GM18907 (cell line): ENCODE measurements at regions not wholly inside any gene's neighbourhood (a gene's known extent, or its start where the extent isn't known, plus 50 kb on each side); places are given as distances from the start of the nearest gene placed in this dataset.
"Not testable (repeated sequence)": the region's sequence is repeated elsewhere in the genome, so short reads cannot be mapped to it uniquely, and the experiment has no call there.

Experiments
- ATAC-seq: cut with Tn5 transposase; IDR thresholded peaks from one replicate; pipeline ENCODE4 v1.9.1; 2021; ENCODE audit warnings: mild to moderate bottlenecking, moderate library complexity; ENCODE audit not compliant: unreplicated experiment

DNA sequence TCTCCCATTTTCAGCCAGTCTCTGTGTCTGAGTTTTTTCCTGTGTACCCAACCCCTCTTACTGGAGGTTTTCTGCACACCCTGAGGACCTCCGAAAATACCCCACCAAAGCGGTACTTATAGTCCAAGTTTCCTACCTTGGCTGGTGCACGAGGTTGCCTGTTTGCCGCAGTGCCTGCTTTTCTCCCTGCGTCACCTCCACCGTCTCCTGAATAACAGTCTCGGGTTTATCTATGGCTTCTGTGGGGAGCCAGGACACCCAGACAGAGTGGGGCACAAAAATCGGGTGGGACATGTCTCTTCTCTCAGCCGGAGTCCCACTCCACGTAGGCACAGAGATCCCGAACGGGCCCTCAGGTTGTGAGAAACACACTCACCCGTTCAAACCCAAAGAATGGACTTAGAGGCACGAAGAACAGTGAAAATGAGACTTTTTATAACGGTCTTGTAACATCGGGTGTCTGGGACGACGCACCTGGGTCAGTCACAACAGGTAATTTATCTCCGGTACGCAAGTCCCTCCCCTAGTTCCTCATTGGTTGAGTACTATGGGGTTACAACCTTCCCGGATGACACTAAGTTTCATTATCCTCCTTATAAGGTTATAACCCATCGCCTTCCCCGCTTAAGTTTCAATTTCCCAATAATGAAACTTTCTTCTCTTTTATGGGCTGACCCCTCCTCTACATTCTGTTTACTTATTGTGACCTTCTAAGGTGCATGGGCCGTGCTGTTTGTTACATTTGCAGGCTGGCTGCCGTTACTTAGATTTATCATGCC is 970.2 kb upstream of the COX7C start:
- no peak for ATAC-seq

DNA sequence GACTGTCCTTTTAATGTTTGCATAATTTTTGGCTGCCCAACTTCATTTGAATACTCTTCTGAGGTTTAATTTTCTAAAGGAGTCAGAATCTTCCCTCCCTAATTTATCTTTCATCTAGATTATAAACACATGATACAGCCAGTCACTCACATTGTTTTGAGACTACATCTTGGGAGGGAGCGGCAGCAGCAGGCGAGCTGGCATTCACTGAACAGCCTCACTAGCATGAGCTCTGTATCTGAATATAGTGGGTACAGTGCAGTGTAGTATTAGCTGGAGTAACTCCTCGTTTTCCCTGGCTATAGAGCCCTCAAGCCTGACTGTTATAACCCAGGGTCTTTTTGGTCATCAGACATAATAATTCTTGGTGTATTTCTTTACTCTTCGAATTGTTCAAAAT is 969.2 kb upstream of the COX7C start:
- no peak for ATAC-seq

DNA sequence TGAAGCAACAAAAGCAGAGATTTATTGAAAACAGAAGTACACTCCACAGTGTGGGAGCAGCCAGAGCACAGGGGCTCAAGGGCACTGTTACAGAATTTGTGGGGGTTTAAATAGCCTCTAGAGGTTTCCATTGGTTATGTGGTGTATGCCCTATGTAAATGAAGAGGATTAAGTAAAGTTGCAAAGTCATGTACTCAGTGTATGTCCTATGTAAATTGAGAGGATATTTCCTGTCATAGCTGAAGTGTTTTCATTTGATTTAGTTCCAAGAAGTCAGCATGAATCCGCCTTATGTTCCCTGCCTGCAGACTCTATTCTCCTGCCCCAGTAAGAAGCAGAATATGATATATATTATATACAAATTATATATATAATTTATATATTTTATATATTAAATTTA is 966.0 kb upstream of the COX7C start:
- ATAC-seq, result no peak

DNA sequence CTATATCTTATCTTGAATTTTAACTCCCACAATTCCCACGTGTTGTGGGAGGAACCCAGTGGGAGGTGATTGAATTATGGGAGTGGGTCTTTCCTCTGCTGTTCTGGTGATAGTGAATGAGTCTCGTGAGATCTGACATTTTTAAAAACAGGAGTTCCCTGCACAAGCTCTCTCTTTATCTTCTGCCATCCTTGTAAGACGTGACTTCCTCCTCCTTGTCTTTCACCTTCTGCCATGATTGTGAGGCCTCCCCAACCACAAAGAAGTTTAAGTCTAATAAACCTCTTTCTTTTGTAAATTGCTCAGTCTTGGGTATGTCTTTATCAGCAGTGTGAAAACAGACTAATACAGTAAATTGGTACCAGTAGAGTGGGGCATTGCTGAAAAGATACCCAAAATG is 963.6 kb upstream of the COX7C start:
- ATAC-seq, result not testable (repeated sequence)

DNA sequence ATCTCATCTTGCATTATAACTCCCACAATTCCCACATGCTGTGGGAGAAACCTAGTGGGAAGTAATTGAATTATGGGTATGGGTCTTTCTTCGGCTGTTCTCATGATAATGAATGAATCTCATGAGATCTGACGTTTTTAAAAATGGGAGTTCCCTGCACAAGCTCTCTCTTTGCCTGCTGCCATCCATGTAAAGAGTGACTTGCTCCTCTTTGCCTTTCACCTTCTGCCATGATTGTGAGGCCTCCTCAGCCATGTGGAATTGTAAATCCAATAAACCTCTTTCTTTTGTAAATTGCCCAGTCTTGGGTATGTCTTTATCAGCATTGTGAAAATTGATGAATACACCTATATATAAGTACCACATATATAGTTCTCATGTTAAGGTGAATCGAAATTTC is 961.7 kb upstream of the COX7C start:
- no peak for ATAC-seq

DNA sequence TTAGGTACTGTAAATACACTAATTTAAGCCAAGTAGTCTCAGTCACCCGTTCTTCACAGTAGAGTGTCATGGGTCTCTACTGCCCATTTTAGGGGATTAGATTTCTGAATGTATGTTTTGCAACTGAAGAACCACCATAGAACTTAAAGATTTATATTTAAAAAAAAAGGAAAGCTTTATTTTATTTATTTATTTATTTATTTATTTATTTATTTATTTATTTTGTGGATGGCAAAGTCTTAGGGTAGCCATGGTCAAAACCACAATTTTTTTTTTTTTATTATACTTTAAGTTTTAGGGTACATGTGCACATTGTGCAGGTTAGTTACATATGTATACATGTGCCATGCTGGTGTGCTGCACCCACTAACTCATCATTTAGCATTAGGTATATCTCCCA is 960.4 kb upstream of the COX7C start:
- not testable (repeated sequence) for ATAC-seq

DNA sequence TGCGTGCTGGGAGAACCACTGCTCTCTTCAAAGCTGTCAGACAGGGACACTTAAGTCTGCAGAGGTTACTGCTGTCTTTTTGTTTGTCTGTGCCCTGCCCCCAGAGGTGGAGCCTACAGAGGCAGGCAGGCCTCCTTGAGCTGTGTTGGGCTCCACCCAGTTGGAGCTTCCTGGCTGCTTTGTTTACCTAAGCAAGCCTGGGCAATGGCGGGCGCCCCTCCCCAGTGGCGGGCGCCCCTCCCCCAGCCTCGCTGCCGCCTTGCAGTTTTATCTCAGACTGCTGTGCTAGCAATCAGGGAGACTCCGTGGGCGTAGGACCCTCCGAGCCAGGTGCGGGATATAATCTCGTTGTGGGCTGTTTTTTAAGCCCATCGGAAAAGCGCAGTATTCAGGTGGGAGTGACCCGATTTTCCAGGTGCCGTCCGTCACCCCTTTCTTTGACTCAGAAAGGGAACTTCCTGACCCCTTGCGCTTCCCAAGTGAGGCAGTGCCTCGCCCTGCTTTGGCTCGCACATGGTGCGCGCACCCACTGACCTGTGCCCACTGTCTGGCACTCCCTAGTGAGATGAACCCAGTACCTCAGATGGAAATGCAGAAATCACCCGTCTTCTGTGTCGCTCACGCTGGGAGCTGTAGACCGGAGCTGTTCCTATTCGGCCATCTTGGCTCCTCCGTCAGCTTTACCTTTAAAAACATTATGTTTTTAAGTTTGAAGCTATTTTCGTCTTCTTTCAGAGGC is 954.6 kb upstream of the COX7C start:
- ATAC-seq, result not testable (repeated sequence)

DNA sequence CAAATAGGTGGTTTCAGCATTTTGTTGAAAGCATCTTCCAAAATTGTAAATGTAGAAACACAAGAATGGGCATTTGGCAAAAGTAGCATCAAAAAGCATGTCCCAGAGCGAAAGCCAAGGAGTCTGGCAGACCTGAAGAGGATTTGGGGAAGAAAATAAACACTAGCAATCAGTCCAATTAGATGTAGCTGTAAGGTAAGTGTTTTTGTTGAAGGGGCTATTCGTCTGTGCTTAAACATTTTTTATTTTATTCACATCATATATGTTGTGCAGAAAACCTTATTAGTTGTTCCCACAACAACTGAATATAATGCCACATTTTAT is 954.1 kb upstream of the COX7C start:
- no peak for ATAC-seq

DNA sequence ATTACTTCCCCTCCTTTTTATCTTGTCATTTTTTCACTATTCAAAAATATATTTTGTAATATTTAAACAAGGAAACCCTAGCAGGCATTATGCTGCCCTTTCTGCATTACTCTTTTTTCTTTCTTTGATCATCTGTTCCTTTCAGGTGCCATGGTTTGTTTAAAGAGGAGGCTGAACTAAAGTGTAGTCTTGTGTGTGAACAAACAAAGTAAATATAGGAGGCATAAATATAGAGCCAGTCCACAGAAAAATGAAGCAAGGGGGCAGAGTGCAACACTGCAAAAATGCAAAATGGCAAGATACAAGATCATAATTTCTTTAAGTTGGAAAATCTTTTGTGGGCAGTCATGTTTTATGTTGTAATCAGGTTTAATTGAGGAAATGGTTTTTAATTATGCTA is 947.3 kb upstream of the COX7C start:
- no peak for ATAC-seq

DNA sequence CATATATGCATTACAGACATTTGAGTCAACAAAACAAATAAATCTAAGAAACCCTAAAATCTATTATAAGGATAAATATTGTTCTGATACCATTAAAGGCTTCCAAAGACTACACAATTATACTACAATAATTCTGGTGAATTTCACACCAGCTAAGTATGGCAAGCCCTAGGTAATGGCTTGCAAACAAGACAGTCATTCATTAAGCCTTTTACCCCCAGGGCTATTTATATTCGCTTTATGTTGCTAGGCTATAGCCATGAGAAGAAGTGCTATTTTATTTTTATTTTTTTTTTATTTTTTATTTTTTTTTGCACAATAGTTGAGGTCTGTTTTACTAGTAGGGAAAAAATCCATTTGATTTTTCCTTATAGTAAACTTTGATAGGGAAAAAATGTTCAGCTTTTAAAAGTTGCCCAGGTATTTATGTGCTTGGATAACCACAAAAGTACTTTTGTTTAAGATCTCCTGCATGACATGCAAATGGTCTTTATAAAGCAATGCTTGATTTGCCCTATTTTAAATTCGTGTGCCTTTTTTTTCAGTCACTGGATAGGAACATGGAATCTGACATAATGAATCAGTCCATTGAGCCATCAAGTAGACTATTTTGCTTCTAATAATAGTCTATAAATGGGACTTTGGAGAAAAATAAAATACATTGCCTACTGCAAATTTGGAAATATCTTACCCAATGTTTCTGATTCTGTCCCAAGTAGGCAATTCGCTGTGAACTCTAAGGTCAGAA is 946.3 kb upstream of the COX7C start:
- no peak for ATAC-seq

DNA sequence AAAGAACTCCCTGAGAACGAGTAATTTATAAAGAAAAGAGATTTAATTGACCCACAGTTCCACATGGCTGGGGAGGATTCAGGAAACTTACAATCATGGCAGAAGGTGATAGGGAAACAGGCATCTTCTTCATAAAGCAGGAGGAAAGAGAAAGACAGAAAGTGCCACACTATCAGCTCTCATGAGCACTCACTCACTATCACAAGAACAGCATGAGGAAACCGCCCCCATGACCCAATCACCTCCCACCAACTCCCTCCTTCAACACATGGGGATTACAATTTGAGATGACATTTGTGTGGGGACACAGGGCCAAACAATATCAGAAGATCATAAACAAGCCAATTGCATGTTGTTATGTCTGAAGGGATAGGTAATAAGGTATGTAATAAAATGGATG is 935.9 kb upstream of the COX7C start:
- ATAC-seq, result no peak

DNA sequence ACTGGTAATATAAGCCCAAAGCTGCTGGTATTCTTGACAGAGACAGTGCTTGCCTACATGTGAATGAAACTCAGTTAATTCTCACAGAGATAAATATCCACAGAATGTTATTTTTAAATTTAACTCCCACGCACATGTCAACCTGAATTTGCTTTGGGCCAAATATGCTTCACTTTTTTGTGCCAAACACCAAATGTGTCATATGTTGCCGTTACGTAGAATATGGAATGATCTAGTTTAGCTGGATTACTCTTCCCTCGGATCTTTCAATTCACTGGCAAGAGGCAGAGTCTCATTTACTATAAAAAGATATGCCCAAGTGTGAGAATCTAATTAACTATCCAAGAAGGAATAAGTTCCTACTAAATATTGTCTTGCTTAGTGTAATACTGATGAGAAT is 933.4 kb upstream of the COX7C start:
- ATAC-seq, result no peak

DNA sequence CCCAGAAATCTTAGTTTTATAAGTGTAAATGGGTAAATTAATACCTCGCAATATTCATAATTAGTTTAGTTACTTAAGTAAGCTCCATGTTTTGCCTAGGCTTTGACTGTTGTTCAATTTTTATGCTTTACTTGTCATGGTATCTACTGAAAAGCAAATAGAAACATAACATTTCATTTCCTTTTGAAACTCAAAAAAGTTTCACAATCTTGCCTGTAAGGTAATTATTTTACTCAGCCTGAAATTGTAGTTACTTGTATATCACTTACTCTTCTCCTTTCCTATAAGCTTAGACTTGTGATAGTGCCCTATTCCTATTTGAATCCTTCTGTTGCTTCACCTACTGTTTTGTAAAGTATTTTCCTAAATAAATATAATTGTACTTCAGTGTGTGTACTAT is 914.4 kb upstream of the COX7C start:
- ATAC-seq, result no peak

DNA sequence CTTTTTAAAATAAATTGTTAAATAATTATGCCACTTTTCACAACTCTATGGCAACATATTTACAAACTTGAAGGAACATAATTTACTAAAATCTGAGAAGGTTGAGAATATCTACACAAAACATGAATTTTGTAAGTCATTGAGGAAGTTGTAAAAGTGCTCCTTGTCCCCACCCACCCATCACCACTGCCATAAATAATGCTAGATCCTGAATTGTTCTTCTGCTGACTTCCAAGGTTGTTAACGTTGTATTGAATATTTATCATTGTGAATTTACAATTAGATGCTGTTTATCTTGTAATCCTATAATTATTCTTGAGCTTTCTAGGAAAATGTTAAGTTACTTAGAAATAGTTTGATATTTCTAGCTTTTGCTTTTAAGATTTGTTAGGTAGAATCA is 908.0 kb upstream of the COX7C start:
- ATAC-seq, result no peak

DNA sequence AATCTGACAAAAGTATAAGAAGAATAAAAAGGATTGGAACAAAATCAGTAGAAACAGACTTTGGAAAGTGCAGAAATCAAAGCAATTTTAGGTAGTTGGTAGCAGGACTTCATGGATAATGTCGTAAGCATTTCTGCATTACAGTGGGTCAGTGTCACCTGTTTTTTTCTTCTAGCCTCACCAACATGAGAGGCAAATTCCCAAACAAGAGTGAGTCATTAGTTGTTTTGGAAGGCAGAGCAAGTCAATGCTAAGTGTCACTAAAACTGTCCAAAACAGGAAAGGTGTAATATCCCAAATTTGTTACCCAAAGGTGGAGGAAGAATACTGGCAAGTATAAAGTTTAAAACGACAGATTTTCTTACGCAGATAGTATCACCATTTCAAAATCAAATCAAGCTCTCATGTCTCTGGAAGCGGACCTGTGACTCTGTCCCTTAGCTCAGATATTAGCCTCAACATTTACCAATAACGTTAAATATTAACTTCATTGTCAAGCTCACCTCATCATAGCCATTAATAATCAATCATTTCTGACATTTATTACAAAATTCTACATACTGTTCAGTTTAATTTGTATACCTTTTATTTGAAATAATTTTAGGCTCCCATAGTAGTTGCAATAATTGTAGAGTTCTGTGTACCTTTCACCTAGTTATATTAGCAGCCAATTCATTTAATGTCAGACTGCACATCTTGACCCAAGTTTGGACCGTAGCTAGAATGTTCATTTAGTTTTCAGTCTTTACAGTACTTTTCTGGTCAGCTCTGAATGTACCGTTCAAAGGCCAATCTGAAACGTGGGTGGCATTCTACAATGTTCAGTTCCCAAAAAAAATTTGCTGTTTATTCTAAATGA is 901.2 kb upstream of the COX7C start:
- ATAC-seq, result no peak

DNA sequence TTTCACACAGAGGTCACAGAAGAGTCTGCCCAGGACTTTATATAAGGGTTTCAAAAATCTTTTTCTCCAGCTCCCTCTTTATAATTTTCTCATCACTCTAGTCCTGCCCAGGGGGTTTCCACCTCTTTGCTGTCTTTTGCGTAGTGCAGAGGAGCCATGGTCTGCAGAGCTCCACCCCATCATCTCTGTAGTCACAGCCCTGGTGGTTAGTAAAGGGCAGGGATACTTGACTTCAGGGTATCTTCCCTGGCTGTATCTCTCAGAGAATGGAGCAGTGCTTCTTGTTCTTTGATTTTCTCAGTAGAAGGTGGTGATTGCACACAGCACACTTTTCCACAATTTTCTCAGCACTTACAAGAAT is 900.6 kb upstream of the COX7C start:
- no peak for ATAC-seq

DNA sequence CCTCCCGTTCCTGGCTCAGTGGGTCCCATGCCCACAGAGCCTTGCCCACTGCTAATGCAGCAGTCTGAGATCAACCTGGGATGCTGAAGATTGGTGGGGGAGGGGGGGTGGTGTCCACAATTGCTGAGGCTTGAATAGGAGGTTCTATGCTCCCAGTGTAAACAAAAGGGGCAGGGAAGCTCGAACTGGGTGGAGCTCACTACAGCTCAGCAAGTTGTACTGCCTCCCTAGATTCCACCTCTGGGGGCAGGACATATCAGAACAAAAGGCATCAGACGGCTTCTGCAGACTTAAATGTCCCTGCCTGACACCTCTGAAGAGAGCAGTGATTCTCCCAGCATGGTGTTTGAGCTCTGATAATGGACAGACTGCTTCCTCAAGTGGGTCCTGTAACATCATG is 885.6 kb upstream of the COX7C start:
- no peak for ATAC-seq

DNA sequence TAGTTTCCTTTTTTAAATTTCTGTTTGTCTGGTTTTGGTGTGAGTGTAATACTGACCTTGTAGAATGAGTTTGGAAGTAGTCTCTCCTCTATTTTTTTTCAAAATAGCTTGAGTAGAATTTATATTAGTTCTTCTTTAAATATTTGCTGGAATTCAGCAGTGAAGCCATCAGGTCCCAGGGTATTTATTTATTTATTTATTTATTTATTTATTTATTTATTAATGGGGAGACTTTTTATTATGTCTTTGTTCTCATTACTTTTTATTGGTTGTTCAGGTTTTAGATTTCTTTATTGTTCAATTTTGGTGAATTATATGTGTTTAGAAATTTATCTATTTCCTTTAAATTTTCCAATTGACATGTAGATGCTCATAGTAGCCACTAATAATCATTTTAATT is 875.8 kb upstream of the COX7C start:
- ATAC-seq, result no peak

DNA sequence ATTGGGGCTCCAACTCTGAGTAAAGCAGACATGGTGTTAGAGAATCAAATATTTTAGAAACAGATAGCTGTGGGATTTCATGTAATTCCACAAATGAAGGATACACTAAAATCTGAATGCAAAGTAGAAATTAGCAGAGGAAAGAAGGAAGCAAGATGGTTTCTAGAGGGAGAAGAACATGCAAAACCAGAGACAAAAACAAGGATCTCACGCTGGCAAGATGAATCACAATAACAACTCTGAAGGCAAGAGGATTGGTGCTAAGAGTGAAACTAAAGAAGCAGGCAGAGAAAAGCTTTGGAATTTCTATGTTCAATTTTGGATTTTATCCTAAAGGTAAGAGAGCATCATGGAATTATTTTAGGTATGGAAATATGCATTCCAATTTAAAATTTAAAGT is 857.2 kb upstream of the COX7C start:
- no peak for ATAC-seq

DNA sequence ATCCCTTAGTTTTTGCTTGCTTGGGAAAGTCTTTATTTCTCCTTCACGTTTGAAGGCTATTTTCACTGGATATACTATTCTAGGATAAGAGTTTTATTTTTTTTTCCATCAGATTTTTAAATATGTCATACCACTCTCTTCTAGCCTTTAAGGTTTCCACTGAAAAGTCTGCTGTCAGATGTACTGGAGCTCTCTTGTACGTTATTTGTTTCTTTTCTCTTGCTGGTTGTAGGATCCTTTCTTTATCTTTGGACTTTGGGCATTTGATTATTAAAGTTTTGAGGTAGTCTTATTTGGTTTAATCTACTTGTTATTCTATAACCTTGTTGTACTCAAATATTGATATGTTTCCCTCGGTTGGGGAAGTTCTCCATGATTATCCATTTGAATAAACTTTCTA is 848.4 kb upstream of the COX7C start:
- ATAC-seq, result no peak

DNA sequence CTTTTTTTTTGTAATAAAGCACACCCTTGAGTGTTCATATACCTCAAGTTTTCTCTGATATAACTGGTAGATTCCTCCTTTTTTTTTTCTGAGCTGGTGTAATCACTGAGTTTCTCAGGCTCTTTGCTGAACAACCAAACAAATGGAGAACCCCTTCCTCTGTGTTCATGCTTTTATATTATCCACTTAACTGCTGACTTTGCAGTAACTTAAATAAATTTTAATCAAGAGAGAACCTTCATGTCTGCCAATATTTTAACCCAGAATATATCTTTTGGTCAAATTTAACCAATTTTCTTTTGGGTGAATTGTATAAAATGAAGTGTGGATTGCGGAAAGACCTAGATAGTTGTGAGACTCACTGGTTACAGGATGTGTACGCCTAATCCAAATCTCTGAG is 833.0 kb upstream of the COX7C start:
- ATAC-seq, result no peak
